ENCODE measurements at regions not wholly inside any gene's neighbourhood (a gene's known extent, or its start where the extent isn't known, plus 50 kb on each side); places are given as distances from the start of the nearest gene placed in this dataset.

DNA sequence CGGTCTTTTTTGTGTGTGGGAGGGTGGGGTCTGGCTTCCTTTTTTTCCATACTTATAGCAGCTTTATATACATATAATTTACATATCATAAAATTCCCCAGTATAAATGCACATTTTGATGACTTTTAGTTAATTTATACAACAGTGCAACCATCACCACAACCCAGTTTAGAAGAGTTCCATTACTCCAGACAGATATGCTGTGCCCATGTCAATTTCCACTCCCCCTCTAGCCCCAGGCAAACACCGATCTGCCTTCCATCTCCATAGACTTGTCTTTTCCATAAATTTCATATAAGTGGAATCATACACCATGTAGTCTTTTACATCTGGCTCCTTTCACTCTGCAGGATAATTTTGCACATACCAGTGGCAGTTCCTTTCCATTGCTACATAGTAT, 139.2 kb upstream of the SYT6 start:
- TF ChIP-seq POLR2A (IDR thresholded peaks at IDR 0.05) (no peak), CTCF (IDR thresholded peaks at IDR 0.05) (no peak)

Measured in stomach (tissue), 4 donors.